Glutamatergic neuron (in vitro differentiated cells): ENCODE measurements at regions not wholly inside any gene's neighbourhood (a gene's known extent, or its start where the extent isn't known, plus 50 kb on each side); places are given as distances from the start of the nearest gene placed in this dataset.

Experiments used
- DNase-seq: peaks from one replicate; pipeline ENCODE4 v3.0.0; 2022
- H3K27ac Mint-ChIP-seq: one replicate; pipeline ENCODE4 v1.8.0; 2020; ENCODE audit warnings: mild to moderate bottlenecking, mixed read lengths, inconsistent platforms; ENCODE audit not compliant: unreplicated experiment
- H3K27me3 Mint-ChIP-seq: one replicate; pipeline ENCODE4 v1.8.0; 2020; ENCODE audit warnings: mild to moderate bottlenecking, moderate library complexity, mixed read lengths, inconsistent platforms; ENCODE audit not compliant: unreplicated experiment
- H3K36me3 Mint-ChIP-seq: one replicate; pipeline ENCODE4 v1.8.0; 2020; ENCODE audit warnings: mild to moderate bottlenecking, mixed read lengths, inconsistent platforms; ENCODE audit not compliant: unreplicated experiment
- H3K4me1 Mint-ChIP-seq: one replicate; pipeline ENCODE4 v1.8.0; 2020; ENCODE audit warnings: mild to moderate bottlenecking, low read depth, mixed read lengths, inconsistent platforms; ENCODE audit not compliant: unreplicated experiment
- H3K4me3 Mint-ChIP-seq: one replicate; pipeline ENCODE4 v1.8.0; 2020; ENCODE audit warnings: mild to moderate bottlenecking, mixed read lengths, inconsistent platforms; ENCODE audit not compliant: unreplicated experiment
- H3K9me3 Mint-ChIP-seq: one replicate; pipeline ENCODE4 v1.8.0; 2020; ENCODE audit warnings: mild to moderate bottlenecking, moderate library complexity, mixed read lengths, inconsistent platforms; ENCODE audit not compliant: unreplicated experiment
- CTCF ChIP-seq: fragments of 200-600 bp; sonication (generic); IDR thresholded peaks from one replicate; pipeline ENCODE4 v1.5.0; 2021; ENCODE audit not compliant: partially characterized antibody, unreplicated experiment

DNA sequence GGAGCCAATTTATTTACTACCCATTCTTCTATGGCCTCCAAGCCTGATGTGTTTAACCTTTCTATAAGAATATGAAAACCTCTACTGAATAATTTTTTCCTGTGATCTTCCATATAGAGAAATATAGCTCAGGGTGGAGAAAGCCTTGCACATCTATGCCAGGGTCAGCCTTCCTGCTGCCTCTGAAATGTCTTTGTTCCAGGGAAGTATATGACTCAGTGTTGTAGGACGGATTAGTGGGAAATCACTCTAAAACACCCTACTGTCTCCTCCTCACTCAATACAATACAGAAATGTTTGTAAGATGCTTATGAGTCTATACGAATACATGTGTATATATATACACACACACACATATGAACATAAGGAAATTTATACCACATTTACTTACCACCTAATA is 1044.9 kb downstream of the BRINP3 start:
- Mint-ChIP-seq H3K4me1 (no peaks in the 10 kb centered on the region), H3K4me3 (no peak overlapping the region), H3K9me3 (no peaks in the 10 kb centered on the region), H3K27me3 (no peaks in the 10 kb centered on the region), H3K27ac (no peak overlapping the region), H3K36me3 (no peaks in the 10 kb centered on the region)
- DNase-seq: no peak
- TF ChIP-seq CTCF: no peak

- no peak overlapping the region for H3K27ac Mint-ChIP-seq
- no peaks in the 10 kb centered on the region for H3K36me3 Mint-ChIP-seq
- H3K9me3 Mint-ChIP-seq: no peaks in the 10 kb centered on the region
- H3K4me3 Mint-ChIP-seq: no peak overlapping the region
- no peak for TF ChIP-seq CTCF
- no peaks in the 10 kb centered on the region for H3K27me3 Mint-ChIP-seq
- no peaks in the 10 kb centered on the region for H3K4me1 Mint-ChIP-seq
- DNase-seq: no peak
Measured at GRCh38 chr1:189434461-189434860, 1043.2 kb downstream of the BRINP3 start.

GRCh38 chr1:189435398-189435797 is 1042.3 kb downstream of the BRINP3 start:
- no peaks in the 10 kb centered on the region for H3K36me3 Mint-ChIP-seq
- no peaks in the 10 kb centered on the region for H3K9me3 Mint-ChIP-seq
- H3K27ac Mint-ChIP-seq: no peak overlapping the region
- TF ChIP-seq CTCF: no peak
- H3K4me1 Mint-ChIP-seq: no peaks in the 10 kb centered on the region
- no peaks in the 10 kb centered on the region for H3K27me3 Mint-ChIP-seq
- H3K4me3 Mint-ChIP-seq: no peak overlapping the region
- no peak for DNase-seq

DNA sequence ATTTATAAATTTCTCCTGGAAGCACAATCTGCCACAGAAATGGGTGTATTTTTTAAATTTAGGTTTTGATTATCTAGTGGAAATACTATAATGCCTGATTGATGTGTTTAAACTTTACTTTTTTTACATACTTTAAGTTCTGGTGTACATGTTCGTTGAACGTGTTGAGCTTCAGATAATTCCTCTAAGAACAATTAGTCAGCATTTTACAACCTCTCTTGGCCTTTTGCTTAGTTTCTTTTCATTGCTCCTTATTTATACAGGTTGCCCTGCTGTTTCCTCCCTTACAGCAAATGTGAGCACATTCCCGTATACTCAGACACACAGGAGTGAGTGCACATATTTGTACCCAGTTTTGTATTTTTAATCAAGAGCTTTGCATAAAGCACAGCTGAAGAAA is 1038.9 kb downstream of the BRINP3 start:
- H3K27ac Mint-ChIP-seq: no peak overlapping the region
- H3K4me3 Mint-ChIP-seq: no peak overlapping the region
- DNase-seq: no peak
- H3K27me3 Mint-ChIP-seq: no peaks in the 10 kb centered on the region
- no peak for TF ChIP-seq CTCF
- no peaks in the 10 kb centered on the region for H3K9me3 Mint-ChIP-seq
- no peaks in the 10 kb centered on the region for H3K36me3 Mint-ChIP-seq
- no peaks in the 10 kb centered on the region for H3K4me1 Mint-ChIP-seq

DNA sequence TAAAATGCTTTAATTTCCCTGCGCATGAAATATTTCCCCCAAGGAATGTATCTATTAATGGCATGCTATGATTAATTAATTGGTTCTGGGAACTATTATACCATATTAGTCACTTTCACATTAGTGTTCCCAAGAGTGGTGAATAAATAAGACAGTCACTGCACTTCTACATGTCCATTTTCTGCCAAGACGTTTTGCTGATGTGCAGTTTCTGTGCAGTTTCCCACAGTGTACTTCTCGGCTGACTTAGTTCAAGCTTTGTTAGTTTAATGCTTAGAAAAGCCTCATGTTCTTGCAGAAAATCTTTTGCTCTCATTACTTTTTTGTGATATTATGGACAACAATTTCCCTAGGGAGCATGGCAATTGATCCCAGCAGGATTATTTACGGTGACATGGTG is 1014.5 kb downstream of the BRINP3 start:
- Mint-ChIP-seq H3K4me3 (no peak overlapping the region), H3K36me3 (no peaks in the 10 kb centered on the region), H3K27ac (no peak overlapping the region), H3K27me3 (no peaks in the 10 kb centered on the region), H3K9me3 (no peaks in the 10 kb centered on the region), H3K4me1 (no peaks in the 10 kb centered on the region)
- no peak for TF ChIP-seq CTCF
- no peak for DNase-seq
